ENCODE measurements at regions not wholly inside any gene's neighbourhood (a gene's known extent, or its start where the extent isn't known, plus 50 kb on each side); places are given as distances from the start of the nearest gene placed in this dataset.

- no peak for DNase-seq
Observed at GRCh38 chr10:29181936-29182335, 106.9 kb upstream of the LYZL1 start.

GRCh38 chr10:29183301-29183945 lies 105.4 kb upstream of the LYZL1 start:
- no peak for DNase-seq

GRCh38 chr10:29184205-29185000 lies 104.5 kb upstream of the LYZL1 start:
- no peak for DNase-seq

GRCh38 chr10:29185050-29185449 lies 103.8 kb upstream of the LYZL1 start:
- DNase-seq: no peak

GRCh38 chr10:29186221-29186620 lies 102.6 kb upstream of the LYZL1 start:
- DNase-seq: no peak

GRCh38 chr10:29189256-29189655 lies 99.6 kb upstream of the LYZL1 start:
- DNase-seq: no peak

- no peak for DNase-seq
Observed at GRCh38 chr10:29191674-29192073, 97.2 kb upstream of the LYZL1 start.

- no peak for DNase-seq
Observed at GRCh38 chr10:29199339-29199738, 89.5 kb upstream of the LYZL1 start.

GRCh38 chr10:29199941-29200679 lies 88.8 kb upstream of the LYZL1 start:
- DNase-seq: no peak

- no peak for DNase-seq
Observed at GRCh38 chr10:29202386-29202940, 86.4 kb upstream of the LYZL1 start.

GRCh38 chr10:29203432-29203831 lies 85.4 kb upstream of the LYZL1 start:
- DNase-seq: no peak

GRCh38 chr10:29204070-29204800 lies 84.6 kb upstream of the LYZL1 start:
- no peak for DNase-seq

GRCh38 chr10:29205787-29206186 lies 83.1 kb upstream of the LYZL1 start:
- no peak for DNase-seq

- no peak for DNase-seq
Observed at GRCh38 chr10:29208845-29209244, 80.0 kb upstream of the LYZL1 start.

- DNase-seq: no peak
Observed at GRCh38 chr10:29209830-29210229, 79.0 kb upstream of the LYZL1 start.

- DNase-seq: no peak
Observed at GRCh38 chr10:29210266-29210868, 78.5 kb upstream of the LYZL1 start.

- no peak for DNase-seq
Observed at GRCh38 chr10:29212597-29212996, 76.3 kb upstream of the LYZL1 start.

- DNase-seq: no peak
Observed at GRCh38 chr10:29214551-29214950, 74.3 kb upstream of the LYZL1 start.

GRCh38 chr10:29217292-29217738 lies 71.6 kb upstream of the LYZL1 start:
- DNase-seq: no peak

- DNase-seq: peak; percentile 46
Observed at GRCh38 chr10:29223326-29223725, 65.5 kb upstream of the LYZL1 start.

GRCh38 chr10:29224631-29225030 lies 64.2 kb upstream of the LYZL1 start:
- DNase-seq: no peak

GRCh38 chr10:29227201-29227600 lies 61.7 kb upstream of the LYZL1 start:
- DNase-seq: no peak
